Breast epithelium (tissue), 4 donors: ENCODE measurements at regions not wholly inside any gene's neighbourhood (a gene's known extent, or its start where the extent isn't known, plus 50 kb on each side); places are given as distances from the start of the nearest gene placed in this dataset.

Experiments used
- DNase-seq, 2 donors: peaks; one replicate each; pipeline ENCODE4 v3.0.0-alpha.2; 2019; ENCODE audit warnings: low spot score in 2 of 2
- H3K27ac ChIP-seq, 2 donors: fragments of 200-600 bp; sonication (generic) in 1 of 2; one replicate each; pipeline ENCODE4 v1.5.1; 2016 to 2019; ENCODE audit warnings: mild to moderate bottlenecking in 1 of 2
- H3K27me3 ChIP-seq, 2 donors: fragments of 200-600 bp; sonication (generic) in 1 of 2; one replicate each; pipeline versions ENCODE4 v1.5.1 to v1.6.0; 2017 to 2019; ENCODE audit warnings: control low read depth in 1 of 2, mild to moderate bottlenecking in 1 of 2
- H3K36me3 ChIP-seq: fragments of 200-600 bp; one replicate; pipeline ENCODE4 v1.5.1; 2019
- H3K4me1 ChIP-seq, 2 donors: fragments of 200-600 bp; sonication (generic); one replicate each; pipeline ENCODE4 v1.5.1; 2016 to 2019; ENCODE audit warnings: control low read depth in 1 of 2
- H3K4me3 ChIP-seq, 3 donors: fragments of 200-600 bp; sonication (generic); 1 replicate in 2 of 3; 2 replicates in 1 of 3; pipeline ENCODE4 v1.5.1; 2016 to 2019; ENCODE audit warnings: mild to moderate bottlenecking in 3 of 3, moderate library complexity in 2 of 3
- H3K9me3 ChIP-seq, 2 donors: fragments of 200-600 bp; sonication (generic) in 1 of 2; one replicate each; pipeline ENCODE4 v1.5.1; 2016 to 2019; ENCODE audit warnings: control low read depth in 1 of 2
- POLR2A ChIP-seq: fragments of 450-650 bp; IDR thresholded peaks from one replicate; pipeline ENCODE4 v1.6.1; 2016; ENCODE audit warnings: antibody characterized with exemption, mild to moderate bottlenecking, moderate library complexity
- POLR2AphosphoS5 ChIP-seq, 3 donors: sonication (generic); formaldehyde crosslinking; IDR thresholded peaks; one replicate each; pipeline ENCODE4 v1.6.1; 2017; ENCODE audit warnings: antibody characterized with exemption in 3 of 3
- intact Hi-C: fragments of 100-400 bp; cut with DNase I; formaldehyde crosslinking; loops from one replicate; pipeline ENCODE4 v1.15.1; 2023; ENCODE audit warnings: low total_unique reads
- TF ChIP-seq, protein P1 (sequence below), 3 donors: fragments of 450-650 bp; IDR thresholded peaks; one replicate each; pipeline ENCODE4 v1.5.1; 2016 to 2017; ENCODE audit warnings: antibody characterized with exemption in 3 of 3, mild to moderate bottlenecking in 3 of 3, moderate library complexity in 3 of 3

DNA sequence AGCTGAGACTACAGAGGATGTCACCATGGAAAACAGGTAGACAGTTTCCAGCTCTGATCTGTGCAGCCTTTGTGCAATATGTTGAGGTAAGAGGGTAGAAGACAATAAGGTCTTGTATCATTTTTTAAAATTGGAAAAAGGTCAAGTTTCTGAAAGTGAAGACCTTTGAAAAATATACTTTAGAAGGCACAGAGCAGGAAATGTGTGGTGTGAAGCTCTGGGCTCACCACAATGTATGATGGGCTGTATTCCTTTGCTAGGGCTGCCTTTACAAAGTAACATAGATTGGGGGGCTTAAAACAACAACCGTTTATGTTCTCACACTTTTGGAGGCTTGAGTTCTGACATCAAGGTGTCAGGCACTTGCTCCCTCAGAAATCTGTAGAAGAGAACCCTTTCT, 514.3 kb upstream of the JARID2 start:
- no peak overlapping the region for H3K4me3 ChIP-seq
- no peak overlapping the region for H3K27ac ChIP-seq
- TF ChIP-seq POLR2AphosphoS5 (IDR thresholded peaks at IDR 0.05), result no peak
- no peak for TF ChIP-seq POLR2A
- TF ChIP-seq, protein P1, sequence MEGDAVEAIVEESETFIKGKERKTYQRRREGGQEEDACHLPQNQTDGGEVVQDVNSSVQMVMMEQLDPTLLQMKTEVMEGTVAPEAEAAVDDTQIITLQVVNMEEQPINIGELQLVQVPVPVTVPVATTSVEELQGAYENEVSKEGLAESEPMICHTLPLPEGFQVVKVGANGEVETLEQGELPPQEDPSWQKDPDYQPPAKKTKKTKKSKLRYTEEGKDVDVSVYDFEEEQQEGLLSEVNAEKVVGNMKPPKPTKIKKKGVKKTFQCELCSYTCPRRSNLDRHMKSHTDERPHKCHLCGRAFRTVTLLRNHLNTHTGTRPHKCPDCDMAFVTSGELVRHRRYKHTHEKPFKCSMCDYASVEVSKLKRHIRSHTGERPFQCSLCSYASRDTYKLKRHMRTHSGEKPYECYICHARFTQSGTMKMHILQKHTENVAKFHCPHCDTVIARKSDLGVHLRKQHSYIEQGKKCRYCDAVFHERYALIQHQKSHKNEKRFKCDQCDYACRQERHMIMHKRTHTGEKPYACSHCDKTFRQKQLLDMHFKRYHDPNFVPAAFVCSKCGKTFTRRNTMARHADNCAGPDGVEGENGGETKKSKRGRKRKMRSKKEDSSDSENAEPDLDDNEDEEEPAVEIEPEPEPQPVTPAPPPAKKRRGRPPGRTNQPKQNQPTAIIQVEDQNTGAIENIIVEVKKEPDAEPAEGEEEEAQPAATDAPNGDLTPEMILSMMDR (IDR thresholded peaks at IDR 0.05), result no peak
- H3K36me3 ChIP-seq, result no peaks in the 10 kb centered on the region
- H3K27me3 ChIP-seq, result no peaks in the 10 kb centered on the region
- intact Hi-C loops, result no loop called here
- DNase-seq, result no peak
- H3K4me1 ChIP-seq, result no peaks in the 10 kb centered on the region
- no peaks in the 10 kb centered on the region for H3K9me3 ChIP-seq

DNA sequence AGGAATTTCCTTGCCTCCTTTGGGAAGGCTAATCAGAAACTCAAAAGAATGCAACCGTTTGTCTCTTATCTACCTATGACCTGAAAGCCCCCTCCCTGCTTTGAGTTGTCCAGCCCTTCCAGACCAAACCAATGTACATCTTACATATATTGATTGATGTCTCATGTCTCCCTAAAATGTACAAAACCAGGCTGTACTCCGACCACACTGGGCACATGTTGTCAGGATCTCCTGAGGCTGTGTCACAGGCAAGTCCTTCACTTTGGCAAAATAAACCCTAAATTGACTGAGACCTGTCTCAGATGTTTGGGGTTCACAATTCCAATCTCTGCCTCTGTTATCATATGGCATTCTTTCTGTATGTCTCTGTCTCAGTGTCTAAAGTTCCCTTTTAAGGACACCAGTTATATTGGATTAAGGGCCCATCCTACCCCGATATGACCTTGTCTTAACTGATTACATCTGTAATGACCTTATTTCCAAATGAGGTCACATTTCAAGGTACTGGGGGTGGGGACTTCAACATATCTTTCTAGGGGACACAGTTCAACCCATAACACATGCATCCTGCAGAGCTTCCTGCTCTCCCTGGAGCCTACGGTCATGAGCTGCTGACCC, 513.5 kb upstream of the JARID2 start:
- H3K27ac ChIP-seq, result no peak overlapping the region
- no peaks in the 10 kb centered on the region for H3K9me3 ChIP-seq
- intact Hi-C loops, result no loop called here
- no peaks in the 10 kb centered on the region for H3K27me3 ChIP-seq
- no peak for DNase-seq
- H3K4me3 ChIP-seq, result no peak overlapping the region
- H3K4me1 ChIP-seq, result no peaks in the 10 kb centered on the region
- TF ChIP-seq, protein P1 (IDR thresholded peaks at IDR 0.05), result no peak
- TF ChIP-seq POLR2A (no peak), POLR2AphosphoS5 (IDR thresholded peaks at IDR 0.05) (no peak)
- no peaks in the 10 kb centered on the region for H3K36me3 ChIP-seq

DNA sequence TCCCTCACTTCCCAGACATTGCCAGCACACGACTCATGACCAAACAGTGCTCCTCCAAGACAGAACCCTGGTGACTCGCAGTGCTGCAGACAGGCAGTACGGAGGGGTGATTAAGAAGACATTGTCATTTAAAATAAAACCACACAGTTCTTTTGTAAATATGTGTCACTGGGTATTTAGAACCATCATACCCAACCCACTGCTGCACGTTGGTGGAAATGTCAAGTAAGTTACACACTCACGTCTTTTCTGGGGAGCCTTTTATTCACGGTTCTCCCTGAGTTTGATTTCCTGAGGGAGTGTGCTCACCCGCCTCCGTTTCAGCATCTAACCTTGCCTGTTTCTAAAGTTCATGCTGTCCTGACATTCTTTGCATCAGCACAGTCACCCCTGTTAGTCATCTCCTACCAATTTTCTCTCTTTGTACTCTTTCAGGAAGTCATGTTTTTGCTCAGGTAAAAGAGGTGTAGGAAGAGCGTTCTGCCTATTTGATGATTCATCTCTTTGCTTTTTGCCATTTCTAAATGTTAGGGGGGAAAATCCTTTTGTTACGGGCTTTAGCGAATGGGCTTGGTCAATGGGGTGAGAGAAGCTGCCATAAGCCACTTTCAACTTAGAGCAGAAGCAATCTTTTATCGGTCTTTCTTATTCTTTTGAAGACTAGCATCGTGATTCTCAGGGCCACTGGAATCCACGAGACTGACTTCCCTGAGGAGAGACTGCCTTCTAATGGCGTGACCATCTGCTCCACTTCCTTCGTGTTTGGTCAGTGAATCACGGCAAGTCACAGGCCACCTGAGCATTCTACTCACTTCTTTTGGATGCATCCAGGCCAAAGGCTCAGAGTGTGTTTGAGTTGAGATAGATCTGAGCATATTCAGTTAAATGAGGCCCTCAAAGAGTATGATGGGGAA, 512.8 kb upstream of the JARID2 start:
- Histone ChIP-seq H3K4me1 (no peaks in the 10 kb centered on the region), H3K27me3 (no peaks in the 10 kb centered on the region), H3K27ac (no peak overlapping the region), H3K36me3 (no peaks in the 10 kb centered on the region), H3K9me3 (no peaks in the 10 kb centered on the region), H3K4me3 (no peak overlapping the region)
- intact Hi-C loops, result no loop called here
- TF ChIP-seq POLR2A, result no peak
- TF ChIP-seq, protein P1 (IDR thresholded peaks at IDR 0.05), result no peak
- TF ChIP-seq POLR2AphosphoS5 (IDR thresholded peaks at IDR 0.05), result no peak
- DNase-seq, result no peak

DNA sequence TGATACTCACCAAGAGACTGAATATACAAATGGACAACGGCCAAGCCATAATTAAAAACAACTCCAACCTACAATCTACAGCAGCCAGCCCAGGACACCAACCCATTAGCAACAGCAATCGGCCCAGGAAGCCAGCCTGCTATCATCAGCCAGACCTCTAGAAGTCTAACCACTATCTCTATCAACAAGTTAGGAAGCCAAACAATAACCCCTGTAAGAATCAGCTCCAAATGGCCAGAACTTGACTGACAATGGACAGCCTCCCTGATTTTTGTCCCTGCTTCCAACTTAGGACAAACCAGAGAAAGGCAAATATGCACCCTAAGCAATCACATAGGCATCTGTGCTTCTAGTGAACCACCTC, 511.8 kb upstream of the JARID2 start:
- TF ChIP-seq POLR2AphosphoS5 (IDR thresholded peaks at IDR 0.05) (no peak), POLR2A (no peak)
- TF ChIP-seq, protein P1 (IDR thresholded peaks at IDR 0.05), result no peak
- Histone ChIP-seq H3K27ac (no peak overlapping the region), H3K4me1 (no peaks in the 10 kb centered on the region), H3K4me3 (no peak overlapping the region), H3K27me3 (no peaks in the 10 kb centered on the region), H3K36me3 (no peaks in the 10 kb centered on the region), H3K9me3 (no peaks in the 10 kb centered on the region)
- DNase-seq, result no peak
- intact Hi-C loops, result no loop called here
